ENCODE measurements at regions not wholly inside any gene's neighbourhood (a gene's known extent, or its start where the extent isn't known, plus 50 kb on each side); places are given as distances from the start of the nearest gene placed in this dataset.

GRCh38 chr2:156956161-156956560, 301.3 kb upstream of the GALNT5 start:
- H3K4me1 ChIP-seq = no peaks in the 10 kb centered on the region
- intact Hi-C loops (cut with DNase I; ENCODE audit: low total_unique reads) = no loop called here
- 75 to 79% methylated on average over 2 of the region's 2 CpGs for WGBS, 2 donors

GRCh38 chr2:156958374-156958773, 299.1 kb upstream of the GALNT5 start:
- 89 to 90% methylated on average over 4 of the region's 4 CpGs for WGBS, 2 donors
- no peaks in the 10 kb centered on the region for H3K27me3 ChIP-seq

More at GRCh38 chr2:156956161-156956560, 301.3 kb upstream of the GALNT5 start:
- Histone ChIP-seq H3K4me3 (no peak overlapping the region), H3K27me3 (no peaks in the 10 kb centered on the region), H3K36me3 (ENCODE audit: low read depth, missing control alignments) (no peaks in the 10 kb centered on the region), H3K9me3 (no peaks in the 10 kb centered on the region), H3K27ac (no peak overlapping the region)
- no peak for DNase-seq
- TF ChIP-seq CTCF (IDR thresholded peaks at IDR 0.05) = no peak
- no peak for TF ChIP-seq POLR2A (IDR thresholded peaks at IDR 0.05)

GRCh38 chr2:156959481-156959880, 298.0 kb upstream of the GALNT5 start:
- Histone ChIP-seq H3K36me3 (ENCODE audit: low read depth, missing control alignments) (no peaks in the 10 kb centered on the region), H3K27ac (no peak overlapping the region), H3K9me3 (no peaks in the 10 kb centered on the region), H3K4me3 (no peak overlapping the region), H3K4me1 (no peaks in the 10 kb centered on the region), H3K27me3 (no peaks in the 10 kb centered on the region)
- intact Hi-C loops (cut with DNase I; ENCODE audit: low total_unique reads) = no loop called here
- WGBS, 2 donors = 78 to 92% methylated on average over 2 to 4 of the region's 4 CpGs
- DNase-seq = no peak
- no peak for TF ChIP-seq POLR2A (IDR thresholded peaks at IDR 0.05)
- TF ChIP-seq CTCF (IDR thresholded peaks at IDR 0.05) = no peak

More at GRCh38 chr2:156958374-156958773, 299.1 kb upstream of the GALNT5 start:
- Histone ChIP-seq H3K27ac (no peak overlapping the region), H3K4me1 (no peaks in the 10 kb centered on the region), H3K9me3 (no peaks in the 10 kb centered on the region), H3K36me3 (ENCODE audit: low read depth, missing control alignments) (no peaks in the 10 kb centered on the region), H3K4me3 (no peak overlapping the region)
- no peak for DNase-seq
- TF ChIP-seq POLR2A (IDR thresholded peaks at IDR 0.05) (no peak), CTCF (IDR thresholded peaks at IDR 0.05) (no peak)
- intact Hi-C loops (cut with DNase I; ENCODE audit: low total_unique reads) = no loop called here

GRCh38 chr2:156982615-156983014, 274.9 kb upstream of the GALNT5 start:
- WGBS, 2 donors = 88 to 92% methylated on average over 2 of the region's 2 CpGs
- Histone ChIP-seq H3K27me3 (no peaks in the 10 kb centered on the region), H3K4me1 (no peaks in the 10 kb centered on the region), H3K4me3 (no peak overlapping the region), H3K9me3 (no peaks in the 10 kb centered on the region), H3K27ac (no peak overlapping the region), H3K36me3 (ENCODE audit: low read depth, missing control alignments) (no peaks in the 10 kb centered on the region)
- intact Hi-C loops (cut with DNase I; ENCODE audit: low total_unique reads) = no loop called here
- no peak for TF ChIP-seq CTCF (IDR thresholded peaks at IDR 0.05)
- TF ChIP-seq POLR2A (IDR thresholded peaks at IDR 0.05) = no peak
- DNase-seq = no peak

GRCh38 chr2:156986339-156986988, 271.0 kb upstream of the GALNT5 start:
- H3K4me1 ChIP-seq = no peaks in the 10 kb centered on the region
- H3K36me3 ChIP-seq (ENCODE audit: low read depth, missing control alignments) = no peaks in the 10 kb centered on the region
- no peak for DNase-seq
- no peak overlapping the region for H3K27ac ChIP-seq
- no peak overlapping the region for H3K4me3 ChIP-seq
- intact Hi-C loops (cut with DNase I; ENCODE audit: low total_unique reads) = no loop called here
- TF ChIP-seq POLR2A (IDR thresholded peaks at IDR 0.05) (no peak), CTCF (IDR thresholded peaks at IDR 0.05) (no peak)
- WGBS, 2 donors = 73 to 79% methylated on average over 4 of the region's 4 CpGs
- no peaks in the 10 kb centered on the region for H3K9me3 ChIP-seq
- H3K27me3 ChIP-seq = no peaks in the 10 kb centered on the region

All from testis (tissue), 2 donors.